Karpas-422 (cell line): ENCODE measurements at regions not wholly inside any gene's neighbourhood (a gene's known extent, or its start where the extent isn't known, plus 50 kb on each side); places are given as distances from the start of the nearest gene placed in this dataset.
"Not testable (repeated sequence)": the region's sequence is repeated elsewhere in the genome, so short reads cannot be mapped to it uniquely, and the experiment has no call there.

Experiments
- DNase-seq: peaks from one replicate; pipeline ENCODE4 v3.0.0-alpha.2; 2015
- H2AFZ ChIP-seq: fragments of 200-600 bp; sonication (generic); 2 replicates; pipeline ENCODE4 v1.6.1; 2014; ENCODE audit warnings: antibody characterized with exemption, low read length, mixed read lengths
- H3K27ac ChIP-seq: fragments of 200-600 bp; sonication (generic); 2 replicates; pipeline ENCODE4 v1.5.1; 2014; ENCODE audit warnings: mild to moderate bottlenecking, low read length, moderate library complexity
- H3K27me3 ChIP-seq: fragments of 200-600 bp; sonication (generic); 2 replicates; pipeline ENCODE4 v1.6.1; 2014; ENCODE audit warnings: low read length, mixed read lengths
- H3K36me3 ChIP-seq: fragments of 200-600 bp; sonication (generic); 2 replicates; pipeline ENCODE4 v1.6.1; 2014; ENCODE audit warnings: low read length, mixed read lengths; ENCODE audit not compliant: insufficient read depth
- H3K4me1 ChIP-seq: fragments of 200-600 bp; sonication (generic); 2 replicates; pipeline ENCODE4 v1.6.1; 2014; ENCODE audit warnings: mild to moderate bottlenecking, low read length, mixed read lengths
- H3K4me2 ChIP-seq: fragments of 200-600 bp; sonication (generic); 2 replicates; pipeline ENCODE4 v1.6.1; 2014; ENCODE audit warnings: low read length, low read depth, mild to moderate bottlenecking; ENCODE audit not compliant: poor library complexity, severe bottlenecking
- H3K4me3 ChIP-seq: fragments of 200-600 bp; sonication (generic); 2 replicates; pipeline ENCODE4 v1.5.1; 2014; ENCODE audit warnings: mild to moderate bottlenecking, antibody characterized with exemption, low read length, mixed read lengths
- H3K79me2 ChIP-seq: fragments of 200-600 bp; sonication (generic); 2 replicates; pipeline ENCODE4 v1.6.1; 2014; ENCODE audit warnings: mild to moderate bottlenecking, low read length, mixed read lengths
- H3K9ac ChIP-seq: fragments of 200-600 bp; sonication (generic); 2 replicates; pipeline ENCODE4 v1.6.0; 2014; ENCODE audit warnings: low read length
- H3K9me2 ChIP-seq: fragments of 200-600 bp; sonication (generic), shearing (Covaris generic); replicated peaks from 2 replicates; pipeline ENCODE4 v1.6.0; 2014; ENCODE audit warnings: mild to moderate bottlenecking, low read length, moderate library complexity; ENCODE audit not compliant: insufficient read depth
- H3K9me3 ChIP-seq: fragments of 300-700, 200-600 bp; sonication (generic); 2 replicates; pipeline ENCODE4 v1.6.1; 2014; ENCODE audit warnings: low read length, mixed read lengths
- H4K20me1 ChIP-seq: fragments of 200-600 bp; sonication (generic); 2 replicates; pipeline ENCODE4 v1.6.1; 2014; ENCODE audit warnings: mild to moderate bottlenecking, antibody characterized with exemption, low read length, low read depth; ENCODE audit not compliant: insufficient read depth

GRCh38 chr12:8325145-8325839 lies 97.9 kb upstream of the FAM90A1 start:
- H2AFZ ChIP-seq, H3K9ac ChIP-seq, H3K79me2 ChIP-seq, DNase-seq, H3K4me3 ChIP-seq, H4K20me1 ChIP-seq, H3K4me2 ChIP-seq, H3K36me3 ChIP-seq, H3K27me3 ChIP-seq, H3K9me3 ChIP-seq, H3K9me2 ChIP-seq: not testable (repeated sequence)
- Histone ChIP-seq H3K27ac (peak overlapping the region; percentile 92), H3K4me1 (peaks cover 75% of the 10 kb centered on the region)

DNA sequence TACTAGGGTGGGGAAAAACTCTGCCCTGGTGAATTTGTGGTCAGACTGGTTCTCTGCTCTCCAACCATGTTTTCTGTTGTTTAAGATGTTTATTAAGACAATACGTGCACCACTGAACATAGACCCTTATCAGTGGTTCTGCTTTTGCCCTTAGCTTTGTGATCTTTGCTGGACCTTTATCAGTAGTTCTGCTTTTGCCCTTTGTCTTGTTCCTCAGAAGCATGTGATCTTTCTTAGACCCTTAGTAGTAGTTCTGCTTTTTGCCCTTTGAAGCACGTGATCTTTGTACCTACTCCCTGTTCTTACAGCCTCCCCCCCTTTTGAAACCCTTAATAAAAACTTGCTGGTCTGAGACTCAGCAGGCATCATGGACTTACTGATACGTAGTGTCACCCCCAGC lies 101.4 kb upstream of the FAM90A1 start:
- peak; percentile 80 for DNase-seq
- not testable (repeated sequence) for H3K9me3 ChIP-seq, H3K36me3 ChIP-seq

DNA sequence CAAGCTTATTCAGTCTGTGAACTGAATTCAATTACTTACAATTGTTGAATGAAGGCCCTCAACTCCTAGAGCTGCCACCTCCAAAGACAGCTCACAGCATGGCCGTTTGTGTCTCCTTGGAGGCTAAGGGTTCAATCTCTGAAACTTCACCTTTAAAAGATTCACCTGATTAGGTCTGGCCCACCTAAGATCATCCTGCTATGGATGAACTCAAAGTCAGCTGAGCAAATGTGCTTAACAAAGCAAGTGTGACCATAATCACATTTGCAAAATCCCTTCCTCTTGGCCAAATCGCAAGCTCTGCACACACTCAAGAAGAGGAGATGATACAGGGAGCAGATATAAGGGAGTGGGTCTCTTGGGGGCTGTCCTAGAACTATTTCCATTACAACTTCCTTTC lies 105.0 kb upstream of the FAM90A1 start:
- peaks cover 46% of the 10 kb centered on the region for H3K4me1 ChIP-seq
- not testable (repeated sequence) for H3K4me3 ChIP-seq, H3K4me2 ChIP-seq, H2AFZ ChIP-seq, H3K9me2 ChIP-seq, H3K27me3 ChIP-seq, H3K27ac ChIP-seq, H3K36me3 ChIP-seq, H4K20me1 ChIP-seq, H3K9ac ChIP-seq, H3K79me2 ChIP-seq, H3K9me3 ChIP-seq
- DNase-seq, result peak; percentile 41

More for the DNA sequence above, 101.4 kb upstream of the FAM90A1 start:
- not testable (repeated sequence) for H2AFZ ChIP-seq, H3K79me2 ChIP-seq, H3K4me2 ChIP-seq, H3K9ac ChIP-seq, H3K4me3 ChIP-seq, H4K20me1 ChIP-seq, H3K9me2 ChIP-seq, H3K27me3 ChIP-seq
- Histone ChIP-seq H3K4me1 (peaks cover 41% of the 10 kb centered on the region), H3K27ac (peak overlapping the region; percentile 92)

GRCh38 chr12:8351073-8351472 lies 104.7 kb upstream of the CLEC6A start:
- H2AFZ ChIP-seq, H4K20me1 ChIP-seq, H3K9ac ChIP-seq, H3K27me3 ChIP-seq, H3K36me3 ChIP-seq, H3K79me2 ChIP-seq, H3K9me2 ChIP-seq, H3K4me3 ChIP-seq, DNase-seq, H3K9me3 ChIP-seq: not testable (repeated sequence)
- Histone ChIP-seq H3K27ac (peak overlapping the region; percentile 81), H3K4me1 (peaks cover 40% of the 10 kb centered on the region), H3K4me2 (peak overlapping the region; percentile 25)

DNA sequence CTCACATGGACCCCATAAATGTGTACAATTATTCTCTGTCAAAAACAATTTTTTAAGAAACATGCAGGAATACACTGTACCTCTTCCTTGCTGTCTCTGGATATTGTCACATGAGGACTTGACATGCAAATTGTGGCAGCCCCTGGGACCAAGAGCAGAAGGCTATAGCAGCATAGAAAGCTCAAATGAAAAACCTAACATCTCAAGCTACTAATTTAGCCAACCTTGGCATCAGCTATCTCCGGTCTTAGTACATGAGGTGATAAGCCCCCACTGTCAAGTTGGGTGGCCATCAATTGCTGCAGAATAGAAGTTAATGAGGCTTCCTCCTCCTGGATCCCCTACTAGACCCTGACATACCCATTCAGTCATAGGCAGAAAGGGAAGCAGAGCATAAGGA lies 101.0 kb upstream of the CLEC6A start:
- H3K4me1 ChIP-seq, result peaks cover 76% of the 10 kb centered on the region
- not testable (repeated sequence) for H3K27me3 ChIP-seq, H3K9me2 ChIP-seq, H3K9me3 ChIP-seq, H4K20me1 ChIP-seq, H3K36me3 ChIP-seq, H2AFZ ChIP-seq
- peak overlapping the region; percentile 70 for H3K4me2 ChIP-seq
- peak overlapping the region; percentile 100 for H3K27ac ChIP-seq
- H3K4me3 ChIP-seq, result peak overlapping the region; percentile 40; the same call in 1 of the 2 replicates
- H3K9ac ChIP-seq, result peak overlapping the region; percentile 73
- H3K79me2 ChIP-seq, result 0 out of 2 replicates have a peak, but pooled peaks cover 11% of the 10 kb centered on the region
- peak; percentile 91 for DNase-seq

DNA sequence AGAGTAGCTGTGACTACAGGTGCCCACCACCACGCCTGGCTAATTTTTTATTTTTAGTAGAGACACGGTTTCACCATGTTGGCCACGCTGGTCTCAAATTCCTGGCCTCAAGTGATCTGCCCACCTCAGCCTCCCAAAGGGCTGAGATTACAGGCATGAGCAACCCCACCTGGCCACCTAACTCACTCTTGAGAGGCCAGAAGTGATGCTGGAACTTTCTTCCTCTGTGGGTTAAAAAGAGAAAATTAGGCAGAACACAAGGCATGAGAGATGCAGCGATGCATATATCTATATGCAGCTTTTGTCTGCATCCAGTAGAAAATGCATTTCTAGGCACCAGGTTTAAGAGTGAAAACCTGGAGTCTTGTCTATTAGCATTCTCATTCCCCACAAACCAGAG lies 100.2 kb upstream of the CLEC6A start:
- H3K9me3 ChIP-seq, H3K36me3 ChIP-seq, H2AFZ ChIP-seq, H4K20me1 ChIP-seq, H3K9me2 ChIP-seq, H3K27me3 ChIP-seq: not testable (repeated sequence)
- peak overlapping the region; percentile 41; the same call in 1 of the 2 replicates for H3K4me3 ChIP-seq
- H3K79me2 ChIP-seq, result peaks cover 11% of the 10 kb centered on the region; the same call in 1 of the 2 replicates
- DNase-seq, result peak; percentile 93
- peak overlapping the region; percentile 100 for H3K27ac ChIP-seq
- H3K4me1 ChIP-seq, result peaks cover 84% of the 10 kb centered on the region
- H3K4me2 ChIP-seq, result peak overlapping the region; percentile 70
- peak overlapping the region; percentile 73 for H3K9ac ChIP-seq

GRCh38 chr12:8373744-8374143 lies 82.0 kb upstream of the CLEC6A start:
- peak overlapping the region; percentile 100 for H3K27ac ChIP-seq
- H3K4me2 ChIP-seq, result not testable (repeated sequence)

GRCh38 chr12:8375122-8375521 lies 80.6 kb upstream of the CLEC6A start:
- not testable (repeated sequence) for H3K4me3 ChIP-seq, DNase-seq

More at GRCh38 chr12:8373744-8374143, 82.0 kb upstream of the CLEC6A start:
- H3K36me3 ChIP-seq, H2AFZ ChIP-seq, H3K4me3 ChIP-seq, H3K27me3 ChIP-seq, H3K9me2 ChIP-seq, H3K9me3 ChIP-seq, H4K20me1 ChIP-seq: not testable (repeated sequence)
- H3K9ac ChIP-seq, result peak overlapping the region; percentile 34; the same call in 1 of the 2 replicates
- H3K4me1 ChIP-seq, result peaks cover 95% of the 10 kb centered on the region
- peak; percentile 90 for DNase-seq
- H3K79me2 ChIP-seq, result peaks cover 37% of the 10 kb centered on the region

More at GRCh38 chr12:8375122-8375521, 80.6 kb upstream of the CLEC6A start:
- not testable (repeated sequence) for H4K20me1 ChIP-seq, H3K27me3 ChIP-seq, H2AFZ ChIP-seq, H3K4me2 ChIP-seq, H3K36me3 ChIP-seq, H3K9me2 ChIP-seq, H3K9me3 ChIP-seq, H3K9ac ChIP-seq
- H3K79me2 ChIP-seq, result peaks cover 38% of the 10 kb centered on the region
- H3K4me1 ChIP-seq, result peaks cover 93% of the 10 kb centered on the region
- H3K27ac ChIP-seq, result peak overlapping the region; percentile 100
